Fibroblast of upper back skin (primary cell): ENCODE measurements at regions not wholly inside any gene's neighbourhood (a gene's known extent, or its start where the extent isn't known, plus 50 kb on each side); places are given as distances from the start of the nearest gene placed in this dataset.
"Not testable (repeated sequence)": the region's sequence is repeated elsewhere in the genome, so short reads cannot be mapped to it uniquely, and the experiment has no call there.

ENCODE experiments used
- DNase-seq: peaks from one replicate; pipeline ENCODE4 v3.0.0-alpha.2; 2013

GRCh38 chr4:171521726-171522125, 291.5 kb upstream of the GALNTL6 start:
- no peak for DNase-seq

- no peak for DNase-seq
These were observed 293.7 kb upstream of the GALNTL6 start for GRCh38 chr4:171519457-171519856.

- no peak for DNase-seq
These were observed 295.3 kb upstream of the GALNTL6 start for GRCh38 chr4:171517883-171518282.

GRCh38 chr4:171516694-171517093, 296.5 kb upstream of the GALNTL6 start:
- DNase-seq, result no peak

- DNase-seq, result no peak
These were observed 328.5 kb upstream of the GALNTL6 start for GRCh38 chr4:171484681-171485080.

- DNase-seq, result no peak
These were observed 335.0 kb upstream of the GALNTL6 start for GRCh38 chr4:171478181-171478580.

- DNase-seq, result not testable (repeated sequence)
These were observed 338.1 kb upstream of the GALNTL6 start for GRCh38 chr4:171475111-171475510.

GRCh38 chr4:171473155-171473554, 340.0 kb upstream of the GALNTL6 start:
- no peak for DNase-seq

GRCh38 chr4:171472230-171472629, 341.0 kb upstream of the GALNTL6 start:
- DNase-seq, result no peak

GRCh38 chr4:171464499-171464898, 348.7 kb upstream of the GALNTL6 start:
- no peak for DNase-seq

GRCh38 chr4:171461191-171461590, 352.0 kb upstream of the GALNTL6 start:
- no peak for DNase-seq

- DNase-seq, result no peak
These were observed 364.2 kb upstream of the GALNTL6 start for GRCh38 chr4:171448919-171449481.

GRCh38 chr4:171448358-171448757, 364.8 kb upstream of the GALNTL6 start:
- no peak for DNase-seq

GRCh38 chr4:171441300-171441941, 371.8 kb upstream of the GALNTL6 start:
- no peak for DNase-seq

- no peak for DNase-seq
These were observed 379.5 kb upstream of the GALNTL6 start for GRCh38 chr4:171433674-171434073.

- no peak for DNase-seq
These were observed 380.7 kb upstream of the GALNTL6 start for GRCh38 chr4:171432536-171432935.

GRCh38 chr4:171430495-171430894, 382.7 kb upstream of the GALNTL6 start:
- no peak for DNase-seq

- no peak for DNase-seq
These were observed 416.0 kb upstream of the GALNTL6 start for GRCh38 chr4:171397175-171397574.

GRCh38 chr4:171390626-171391025, 422.6 kb upstream of the GALNTL6 start:
- DNase-seq, result no peak

GRCh38 chr4:171378323-171378722, 434.9 kb upstream of the GALNTL6 start:
- no peak for DNase-seq

GRCh38 chr4:171376724-171377123, 436.5 kb upstream of the GALNTL6 start:
- DNase-seq, result no peak

GRCh38 chr4:171353535-171353934, 459.7 kb upstream of the GALNTL6 start:
- DNase-seq, result no peak

- DNase-seq, result no peak
These were observed 465.1 kb upstream of the GALNTL6 start for GRCh38 chr4:171348090-171348489.

- DNase-seq, result no peak
These were observed 470.6 kb upstream of the GALNTL6 start for GRCh38 chr4:171342646-171343045.

- DNase-seq, result no peak
These were observed 472.9 kb upstream of the GALNTL6 start for GRCh38 chr4:171340258-171340657.
